Activated CD4-positive, alpha-beta T cell treated with anti-CD3 and anti-CD28 coated beads, Interleukin-2, amount 10 ng/mL, durations not matched to agents 7 days and 5 days (primary cell): ENCODE measurements at regions not wholly inside any gene's neighbourhood (a gene's known extent, or its start where the extent isn't known, plus 50 kb on each side); places are given as distances from the start of the nearest gene placed in this dataset.
"Not testable (repeated sequence)": the region's sequence is repeated elsewhere in the genome, so short reads cannot be mapped to it uniquely, and the experiment has no call there.

Source experiments
- CTCF ChIA-PET: fragments of 350-600 bp; sonication (Branson Sonifier 250); formaldehyde crosslinking; loops from one replicate; lab custom pipeline; 2021; ENCODE audit warnings: antibody characterized with exemption; lab: Charles Lee
- POLR2A ChIA-PET: fragments of 350-600 bp; sonication (Branson Sonifier 250); formaldehyde crosslinking; loops from one replicate; lab custom pipeline; 2021; ENCODE audit warnings: antibody characterized with exemption; lab: Charles Lee
- DNase-seq: peaks from one replicate; pipeline ENCODE4 v3.0.0-alpha.2; 2020
- H3K27ac Mint-ChIP-seq: one replicate; pipeline ENCODE4 v1.8.0; 2021; ENCODE audit warnings: mild to moderate bottlenecking, moderate library complexity, mixed read lengths
- H3K27me3 Mint-ChIP-seq: one replicate; pipeline ENCODE4 v1.8.0; 2021; ENCODE audit warnings: mixed read lengths
- H3K36me3 Mint-ChIP-seq: one replicate; pipeline ENCODE4 v1.8.0; 2021; ENCODE audit warnings: low read depth, mixed read lengths
- H3K4me1 Mint-ChIP-seq: one replicate; pipeline ENCODE4 v1.8.0; 2021; ENCODE audit warnings: mixed read lengths
- H3K4me3 Mint-ChIP-seq: one replicate; pipeline ENCODE4 v1.8.0; 2021; ENCODE audit warnings: mild to moderate bottlenecking, moderate library complexity, mixed read lengths
- H3K9me3 Mint-ChIP-seq: one replicate; pipeline ENCODE4 v1.8.0; 2021; ENCODE audit warnings: mixed read lengths

GRCh38 chr2:118576109-118576855, 271.2 kb downstream of the EN1 start:
- H3K27me3 Mint-ChIP-seq = peaks cover 1% of the 10 kb centered on the region
- no peaks in the 10 kb centered on the region for H3K9me3 Mint-ChIP-seq
- POLR2A ChIA-PET = no interaction called here
- no peak overlapping the region for H3K27ac Mint-ChIP-seq
- H3K36me3 Mint-ChIP-seq = no peaks in the 10 kb centered on the region
- CTCF ChIA-PET = no interaction called here
- no peak overlapping the region for H3K4me3 Mint-ChIP-seq
- H3K4me1 Mint-ChIP-seq = no peaks in the 10 kb centered on the region
- DNase-seq = no peak

GRCh38 chr2:118572380-118572779, 275.1 kb downstream of the EN1 start:
- CTCF ChIA-PET, H3K4me3 Mint-ChIP-seq, DNase-seq, H3K9me3 Mint-ChIP-seq, H3K4me1 Mint-ChIP-seq, POLR2A ChIA-PET, H3K36me3 Mint-ChIP-seq, H3K27ac Mint-ChIP-seq: not testable (repeated sequence)
- peaks cover 10% of the 10 kb centered on the region for H3K27me3 Mint-ChIP-seq

GRCh38 chr2:118569876-118570535, 277.4 kb downstream of the EN1 start:
- no peaks in the 10 kb centered on the region for H3K4me1 Mint-ChIP-seq
- ChIA-PET CTCF (no interaction called here), POLR2A (no interaction called here)
- no peak overlapping the region for H3K4me3 Mint-ChIP-seq
- H3K27ac Mint-ChIP-seq = no peak overlapping the region
- DNase-seq = no peak
- H3K9me3 Mint-ChIP-seq = no peaks in the 10 kb centered on the region
- H3K36me3 Mint-ChIP-seq = no peaks in the 10 kb centered on the region
- peaks cover 14% of the 10 kb centered on the region for H3K27me3 Mint-ChIP-seq

DNA sequence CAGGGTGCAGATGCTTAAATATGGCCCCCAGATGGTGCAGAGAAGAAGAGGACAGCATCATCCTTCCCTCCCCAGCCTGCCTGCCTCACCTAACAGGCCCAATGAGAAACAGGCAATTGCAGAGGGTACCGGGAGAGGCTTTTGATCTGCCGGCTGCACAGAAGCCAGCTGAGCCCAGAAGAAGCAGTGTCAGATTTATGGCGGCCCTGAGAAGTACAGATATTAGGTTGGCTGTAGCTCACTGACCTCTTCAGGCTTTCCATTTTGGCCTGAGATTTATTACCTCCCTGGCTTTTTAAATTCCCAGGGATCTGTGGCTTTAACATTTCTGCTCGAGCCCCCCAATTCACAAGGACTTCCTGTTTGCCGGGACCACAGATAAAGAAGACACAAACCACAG, 278.7 kb downstream of the EN1 start:
- H3K27ac Mint-ChIP-seq = no peak overlapping the region
- no peaks in the 10 kb centered on the region for H3K9me3 Mint-ChIP-seq
- POLR2A ChIA-PET = no interaction called here
- CTCF ChIA-PET = no interaction called here
- H3K27me3 Mint-ChIP-seq = peaks cover 19% of the 10 kb centered on the region
- H3K4me1 Mint-ChIP-seq = no peaks in the 10 kb centered on the region
- no peak for DNase-seq
- no peak overlapping the region for H3K4me3 Mint-ChIP-seq
- H3K36me3 Mint-ChIP-seq = no peaks in the 10 kb centered on the region

GRCh38 chr2:118565786-118566540, 281.5 kb downstream of the EN1 start:
- no peaks in the 10 kb centered on the region for H3K36me3 Mint-ChIP-seq
- POLR2A ChIA-PET = no interaction called here
- no peak overlapping the region for H3K27ac Mint-ChIP-seq
- H3K4me3 Mint-ChIP-seq = no peak overlapping the region
- H3K27me3 Mint-ChIP-seq = peaks cover 19% of the 10 kb centered on the region
- DNase-seq = no peak
- H3K9me3 Mint-ChIP-seq = no peaks in the 10 kb centered on the region
- CTCF ChIA-PET = interaction anchor here (0.5 to 1.6 kb wide), 2 partner anchors 66 to 200 kb away, joined by 4 to 5 read pairs; no protein-coding TSS in a partner anchor
- no peaks in the 10 kb centered on the region for H3K4me1 Mint-ChIP-seq

GRCh38 chr2:118565301-118565700, 282.1 kb downstream of the EN1 start:
- Mint-ChIP-seq H3K9me3 (no peaks in the 10 kb centered on the region), H3K27me3 (peaks cover 19% of the 10 kb centered on the region), H3K36me3 (no peaks in the 10 kb centered on the region), H3K4me3 (no peak overlapping the region), H3K27ac (no peak overlapping the region), H3K4me1 (no peaks in the 10 kb centered on the region)
- ChIA-PET CTCF (interaction anchor here (1.6 kb wide), 1 partner anchor 65 kb away, joined by 5 read pairs; no protein-coding TSS in a partner anchor), POLR2A (no interaction called here)
- DNase-seq = no peak

DNA sequence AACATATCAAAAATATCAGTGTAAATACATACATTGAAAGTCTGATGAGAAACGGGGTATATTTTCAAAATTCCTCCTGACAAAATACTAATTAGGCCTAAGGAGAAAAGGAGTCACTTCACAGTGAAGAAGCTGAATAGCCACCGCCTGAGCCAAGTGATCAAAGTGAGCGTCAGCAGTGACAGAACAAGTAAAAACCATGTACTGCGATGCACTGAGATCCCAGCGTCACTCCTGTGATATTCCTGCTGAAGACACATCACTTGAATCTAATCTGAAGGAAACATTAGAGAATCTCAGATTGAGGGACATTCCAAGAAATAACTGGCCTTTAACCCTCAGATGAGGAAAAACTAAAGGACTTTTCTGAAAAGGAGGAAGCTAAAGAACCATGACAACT, 285.3 kb downstream of the EN1 start:
- POLR2A ChIA-PET = no interaction called here
- no peaks in the 10 kb centered on the region for H3K4me1 Mint-ChIP-seq
- DNase-seq = no peak
- no peak overlapping the region for H3K27ac Mint-ChIP-seq
- no peaks in the 10 kb centered on the region for H3K9me3 Mint-ChIP-seq
- H3K27me3 Mint-ChIP-seq = peaks cover 6% of the 10 kb centered on the region
- H3K4me3 Mint-ChIP-seq = no peak overlapping the region
- CTCF ChIA-PET = no interaction called here
- no peaks in the 10 kb centered on the region for H3K36me3 Mint-ChIP-seq

DNA sequence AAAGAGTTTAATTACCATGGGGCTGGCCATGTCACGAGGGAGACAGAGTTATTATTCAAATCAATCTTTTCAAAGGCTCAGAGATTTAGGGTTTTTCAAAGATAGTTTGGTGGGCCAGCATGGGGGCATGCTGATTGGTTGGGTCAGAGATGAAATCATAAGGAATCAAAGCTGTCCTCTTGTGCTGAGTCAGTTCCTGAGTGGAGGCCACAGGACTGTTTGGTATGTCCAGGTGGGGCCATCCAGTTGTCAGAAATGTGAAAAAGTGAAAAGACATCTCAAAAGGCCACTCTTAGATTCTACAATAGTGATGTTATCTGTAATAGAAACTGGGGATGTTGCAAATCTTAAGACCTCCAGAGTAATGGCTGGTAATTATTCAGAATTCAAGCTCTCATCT, 288.6 kb downstream of the EN1 start:
- POLR2A ChIA-PET = no interaction called here
- no peaks in the 10 kb centered on the region for H3K27me3 Mint-ChIP-seq
- H3K4me3 Mint-ChIP-seq = no peak overlapping the region
- no peaks in the 10 kb centered on the region for H3K9me3 Mint-ChIP-seq
- no peaks in the 10 kb centered on the region for H3K36me3 Mint-ChIP-seq
- CTCF ChIA-PET = no interaction called here
- no peak for DNase-seq
- H3K27ac Mint-ChIP-seq = no peak overlapping the region
- H3K4me1 Mint-ChIP-seq = no peaks in the 10 kb centered on the region

DNA sequence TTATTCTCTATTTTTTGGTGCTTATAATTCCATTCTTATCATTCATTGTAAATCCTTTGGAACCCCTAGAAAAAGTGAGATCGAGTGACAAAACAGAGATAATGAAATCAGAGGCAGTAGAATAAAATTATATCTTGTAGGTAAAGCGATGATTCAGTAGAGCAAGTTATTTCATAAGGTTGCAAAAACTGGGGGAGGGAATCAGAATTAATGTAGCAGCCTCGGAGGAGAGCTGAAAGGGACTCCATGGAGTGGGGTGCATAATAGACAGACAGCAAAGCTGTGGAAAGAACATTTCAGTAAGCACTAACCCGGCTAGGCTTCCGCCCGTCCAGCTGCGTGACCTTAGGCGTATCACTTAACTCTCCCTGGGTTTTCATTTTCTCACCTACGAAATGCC, 289.7 kb downstream of the EN1 start:
- POLR2A ChIA-PET = no interaction called here
- Mint-ChIP-seq H3K27ac (no peak overlapping the region), H3K4me3 (no peak overlapping the region), H3K27me3 (no peaks in the 10 kb centered on the region), H3K36me3 (no peaks in the 10 kb centered on the region), H3K4me1 (no peaks in the 10 kb centered on the region), H3K9me3 (no peaks in the 10 kb centered on the region)
- CTCF ChIA-PET = no interaction called here
- DNase-seq = no peak

DNA sequence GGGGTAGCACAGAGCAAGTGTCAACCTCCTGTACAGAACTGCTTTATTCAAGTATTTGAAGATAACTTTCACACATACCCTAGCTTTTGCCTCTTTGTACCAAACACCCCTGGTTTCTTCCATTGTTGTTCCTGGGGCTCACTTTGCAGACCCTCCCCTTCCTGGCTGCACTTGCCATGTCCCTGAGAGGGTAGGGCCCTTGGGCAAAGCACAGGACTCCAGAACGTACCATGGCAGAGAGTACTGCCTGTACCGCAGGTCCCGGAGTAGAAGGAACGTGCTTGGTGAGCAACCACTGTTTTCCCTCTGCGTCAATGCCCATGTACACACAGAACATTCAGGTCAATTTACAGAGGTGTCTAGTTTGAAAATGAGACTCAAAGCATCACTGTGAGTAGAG, 290.4 kb downstream of the EN1 start:
- no peaks in the 10 kb centered on the region for H3K27me3 Mint-ChIP-seq
- H3K4me1 Mint-ChIP-seq = no peaks in the 10 kb centered on the region
- ChIA-PET CTCF (no interaction called here), POLR2A (no interaction called here)
- H3K27ac Mint-ChIP-seq = no peak overlapping the region
- no peaks in the 10 kb centered on the region for H3K9me3 Mint-ChIP-seq
- no peak for DNase-seq
- H3K4me3 Mint-ChIP-seq = no peak overlapping the region
- H3K36me3 Mint-ChIP-seq = no peaks in the 10 kb centered on the region

GRCh38 chr2:118554616-118555015, 292.8 kb downstream of the EN1 start:
- no peaks in the 10 kb centered on the region for H3K27me3 Mint-ChIP-seq
- no peak overlapping the region for H3K4me3 Mint-ChIP-seq
- H3K36me3 Mint-ChIP-seq = no peaks in the 10 kb centered on the region
- no peak for DNase-seq
- H3K27ac Mint-ChIP-seq = no peak overlapping the region
- H3K4me1 Mint-ChIP-seq = no peaks in the 10 kb centered on the region
- H3K9me3 Mint-ChIP-seq = no peaks in the 10 kb centered on the region
- POLR2A ChIA-PET = no interaction called here
- CTCF ChIA-PET = no interaction called here

GRCh38 chr2:118549503-118549902, 297.9 kb downstream of the EN1 start:
- Mint-ChIP-seq H3K27me3 (no peaks in the 10 kb centered on the region), H3K4me3 (no peak overlapping the region), H3K4me1 (no peaks in the 10 kb centered on the region), H3K36me3 (no peaks in the 10 kb centered on the region), H3K9me3 (no peaks in the 10 kb centered on the region), H3K27ac (no peak overlapping the region)
- ChIA-PET POLR2A (no interaction called here), CTCF (no interaction called here)
- no peak for DNase-seq

GRCh38 chr2:118548880-118549488, 298.5 kb downstream of the EN1 start:
- H3K27me3 Mint-ChIP-seq = no peaks in the 10 kb centered on the region
- no peak overlapping the region for H3K4me3 Mint-ChIP-seq
- no peak overlapping the region for H3K27ac Mint-ChIP-seq
- ChIA-PET POLR2A (no interaction called here), CTCF (no interaction called here)
- no peak for DNase-seq
- no peaks in the 10 kb centered on the region for H3K9me3 Mint-ChIP-seq
- H3K36me3 Mint-ChIP-seq = no peaks in the 10 kb centered on the region
- no peaks in the 10 kb centered on the region for H3K4me1 Mint-ChIP-seq
